ENCODE measurements at regions not wholly inside any gene's neighbourhood (a gene's known extent, or its start where the extent isn't known, plus 50 kb on each side); places are given as distances from the start of the nearest gene placed in this dataset.
"Not testable (repeated sequence)": the region's sequence is repeated elsewhere in the genome, so short reads cannot be mapped to it uniquely, and the experiment has no call there.

DNA sequence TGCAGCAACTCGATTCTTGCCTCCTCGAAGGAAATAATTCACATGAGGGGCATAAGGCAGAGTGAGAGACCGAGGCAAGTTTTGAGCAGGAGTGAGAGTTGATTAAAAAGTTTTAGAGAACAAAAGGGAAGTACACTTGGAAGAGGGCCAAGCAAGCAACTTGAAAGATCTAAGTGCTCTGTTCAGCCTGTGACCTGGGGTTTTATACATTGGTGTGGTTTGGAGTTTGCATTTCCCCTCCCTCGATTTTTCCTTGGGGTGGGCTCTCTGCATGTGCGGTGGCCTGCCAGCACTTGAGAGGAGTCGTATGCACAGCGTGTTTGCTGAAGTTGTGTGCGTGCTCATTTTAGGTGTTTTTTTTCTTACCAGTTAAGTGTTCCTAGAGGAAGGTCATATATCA lies 356.4 kb downstream of the KLHL4 start:
- Mint-ChIP-seq H3K9me3 (peaks cover 13% of the 10 kb centered on the region), H3K36me3 (ENCODE audit: low read depth) (no peaks in the 10 kb centered on the region), H3K4me3 (no peak overlapping the region), H3K27me3 (ENCODE audit: low read depth) (no peaks in the 10 kb centered on the region), H3K4me1 (ENCODE audit: low read depth) (no peaks in the 10 kb centered on the region), H3K27ac (no peak overlapping the region)
- no peak for DNase-seq (ENCODE audit: low spot score)

- Mint-ChIP-seq H3K4me3 (no peak overlapping the region), H3K36me3 (ENCODE audit: low read depth) (no peaks in the 10 kb centered on the region), H3K27ac (no peak overlapping the region), H3K9me3 (peaks cover 4% of the 10 kb centered on the region), H3K4me1 (ENCODE audit: low read depth) (no peaks in the 10 kb centered on the region), H3K27me3 (ENCODE audit: low read depth) (no peaks in the 10 kb centered on the region)
- no peak for DNase-seq (ENCODE audit: low spot score)
Measured at GRCh38 chrX:87878926-87879325, 361.3 kb downstream of the KLHL4 start.

GRCh38 chrX:87890437-87890836 lies 372.8 kb downstream of the KLHL4 start:
- H3K4me1 Mint-ChIP-seq (ENCODE audit: low read depth) = no peaks in the 10 kb centered on the region
- H3K36me3 Mint-ChIP-seq (ENCODE audit: low read depth) = no peaks in the 10 kb centered on the region
- H3K27ac Mint-ChIP-seq = no peak overlapping the region
- no peak for DNase-seq (ENCODE audit: low spot score)
- no peak overlapping the region for H3K4me3 Mint-ChIP-seq
- H3K9me3 Mint-ChIP-seq = no peaks in the 10 kb centered on the region
- no peaks in the 10 kb centered on the region for H3K27me3 Mint-ChIP-seq (ENCODE audit: low read depth)

- Mint-ChIP-seq H3K27ac (no peak overlapping the region), H3K27me3 (ENCODE audit: low read depth) (no peaks in the 10 kb centered on the region), H3K4me1 (ENCODE audit: low read depth) (no peaks in the 10 kb centered on the region), H3K36me3 (ENCODE audit: low read depth) (no peaks in the 10 kb centered on the region), H3K9me3 (no peaks in the 10 kb centered on the region), H3K4me3 (no peak overlapping the region)
- DNase-seq (ENCODE audit: low spot score) = no peak
Measured at GRCh38 chrX:87895421-87895820, 377.8 kb downstream of the KLHL4 start.

GRCh38 chrX:87896057-87896456 lies 378.5 kb downstream of the KLHL4 start:
- no peaks in the 10 kb centered on the region for H3K36me3 Mint-ChIP-seq (ENCODE audit: low read depth)
- no peaks in the 10 kb centered on the region for H3K4me1 Mint-ChIP-seq (ENCODE audit: low read depth)
- H3K27me3 Mint-ChIP-seq (ENCODE audit: low read depth) = no peaks in the 10 kb centered on the region
- DNase-seq (ENCODE audit: low spot score) = no peak
- H3K4me3 Mint-ChIP-seq = no peak overlapping the region
- no peaks in the 10 kb centered on the region for H3K9me3 Mint-ChIP-seq
- H3K27ac Mint-ChIP-seq = no peak overlapping the region

- Mint-ChIP-seq H3K9me3 (no peaks in the 10 kb centered on the region), H3K27me3 (ENCODE audit: low read depth) (no peaks in the 10 kb centered on the region), H3K36me3 (ENCODE audit: low read depth) (no peaks in the 10 kb centered on the region), H3K27ac (no peak overlapping the region), H3K4me1 (ENCODE audit: low read depth) (no peaks in the 10 kb centered on the region), H3K4me3 (no peak overlapping the region)
- peak; percentile 3 for DNase-seq (ENCODE audit: low spot score)
Measured at GRCh38 chrX:87900320-87900908, 382.8 kb downstream of the KLHL4 start.

GRCh38 chrX:87901060-87901459 lies 383.5 kb downstream of the KLHL4 start:
- no peak overlapping the region for H3K4me3 Mint-ChIP-seq

DNA sequence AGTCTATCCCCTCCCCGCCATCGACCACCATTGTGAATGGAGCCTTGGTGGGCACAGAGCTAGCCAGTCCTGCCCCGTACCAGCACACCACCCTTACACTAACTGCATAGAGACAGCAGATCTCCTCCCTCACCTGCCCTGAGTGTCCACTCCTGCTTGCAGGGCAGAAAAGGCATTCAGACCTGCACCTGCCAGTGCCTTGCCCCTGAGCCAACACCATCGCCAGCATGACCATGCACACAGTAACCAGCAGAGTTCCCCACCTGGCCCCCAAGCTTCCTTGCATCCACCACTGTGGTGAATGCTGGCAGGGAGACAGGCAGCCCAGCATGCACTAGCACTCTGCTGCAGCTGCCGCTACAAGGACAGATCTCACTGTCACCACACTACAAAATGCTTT lies 397.1 kb downstream of the KLHL4 start:
- Mint-ChIP-seq H3K27ac (no peak overlapping the region), H3K36me3 (ENCODE audit: low read depth) (no peaks in the 10 kb centered on the region), H3K4me1 (ENCODE audit: low read depth) (no peaks in the 10 kb centered on the region), H3K27me3 (ENCODE audit: low read depth) (no peaks in the 10 kb centered on the region), H3K4me3 (no peak overlapping the region), H3K9me3 (peaks cover 6% of the 10 kb centered on the region)
- no peak for DNase-seq (ENCODE audit: low spot score)

More at GRCh38 chrX:87901060-87901459, 383.5 kb downstream of the KLHL4 start:
- Mint-ChIP-seq H3K36me3 (ENCODE audit: low read depth) (no peaks in the 10 kb centered on the region), H3K27ac (no peak overlapping the region), H3K27me3 (ENCODE audit: low read depth) (no peaks in the 10 kb centered on the region), H3K9me3 (no peaks in the 10 kb centered on the region), H3K4me1 (ENCODE audit: low read depth) (no peaks in the 10 kb centered on the region)
- no peak for DNase-seq (ENCODE audit: low spot score)

GRCh38 chrX:87924619-87925018 lies 407.0 kb downstream of the KLHL4 start:
- Mint-ChIP-seq H3K4me3 (no peak overlapping the region), H3K4me1 (ENCODE audit: low read depth) (no peaks in the 10 kb centered on the region), H3K27ac (no peak overlapping the region), H3K36me3 (ENCODE audit: low read depth) (no peaks in the 10 kb centered on the region), H3K9me3 (peaks cover 15% of the 10 kb centered on the region), H3K27me3 (ENCODE audit: low read depth) (no peaks in the 10 kb centered on the region)
- DNase-seq (ENCODE audit: low spot score) = no peak

DNA sequence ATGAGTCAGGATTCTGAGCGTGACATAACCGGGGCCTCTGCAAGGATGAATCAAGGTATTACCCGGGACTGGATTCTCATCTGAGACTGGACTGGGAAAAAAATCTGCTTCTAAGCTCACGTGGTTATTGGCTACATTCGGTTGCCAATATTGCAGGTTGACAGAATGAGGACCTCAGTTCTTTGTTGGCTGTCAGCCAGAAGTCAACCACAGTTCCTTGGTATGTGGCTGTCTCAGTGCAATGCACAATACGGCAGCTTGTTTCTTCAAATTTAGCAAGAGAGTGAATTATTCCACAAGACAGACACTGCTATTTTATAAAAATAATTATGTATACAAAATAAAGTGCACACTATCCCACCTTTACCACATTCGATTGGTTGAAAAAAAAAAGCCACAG lies 424.2 kb downstream of the KLHL4 start:
- Mint-ChIP-seq H3K36me3 (ENCODE audit: low read depth) (no peaks in the 10 kb centered on the region), H3K4me3 (no peak overlapping the region), H3K27ac (no peak overlapping the region), H3K27me3 (ENCODE audit: low read depth) (no peaks in the 10 kb centered on the region), H3K9me3 (peaks cover 5% of the 10 kb centered on the region), H3K4me1 (ENCODE audit: low read depth) (no peaks in the 10 kb centered on the region)
- no peak for DNase-seq (ENCODE audit: low spot score)

- H3K36me3 Mint-ChIP-seq (ENCODE audit: low read depth) = no peaks in the 10 kb centered on the region
- H3K4me1 Mint-ChIP-seq (ENCODE audit: low read depth) = no peaks in the 10 kb centered on the region
- no peaks in the 10 kb centered on the region for H3K27me3 Mint-ChIP-seq (ENCODE audit: low read depth)
- H3K9me3 Mint-ChIP-seq = peaks cover 3% of the 10 kb centered on the region
- H3K27ac Mint-ChIP-seq = no peak overlapping the region
- no peak overlapping the region for H3K4me3 Mint-ChIP-seq
- DNase-seq (ENCODE audit: low spot score) = no peak
Measured at GRCh38 chrX:87961471-87961870, 443.9 kb downstream of the KLHL4 start.

DNA sequence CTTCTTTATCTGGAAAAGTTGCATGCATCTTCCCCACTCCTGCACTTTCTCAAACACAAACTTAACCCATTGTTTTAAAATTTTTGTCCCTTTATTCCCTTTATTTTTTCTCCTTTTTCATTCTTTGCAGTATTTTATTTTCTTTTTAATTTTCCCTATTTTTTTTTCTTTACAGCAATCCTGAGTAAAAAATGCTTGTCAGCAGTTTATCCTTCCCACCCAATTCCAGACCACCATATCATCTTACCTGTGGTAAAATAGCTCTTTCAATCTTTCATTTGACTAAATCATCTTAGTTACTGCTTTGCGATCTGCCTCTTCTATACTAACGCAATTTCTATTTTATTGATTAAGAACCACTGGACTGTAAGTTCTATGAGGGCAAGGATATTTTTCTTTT lies 450.5 kb downstream of the KLHL4 start:
- Mint-ChIP-seq H3K9me3 (peaks cover 3% of the 10 kb centered on the region), H3K36me3 (ENCODE audit: low read depth) (no peaks in the 10 kb centered on the region), H3K27me3 (ENCODE audit: low read depth) (no peaks in the 10 kb centered on the region), H3K4me3 (no peak overlapping the region), H3K27ac (no peak overlapping the region), H3K4me1 (ENCODE audit: low read depth) (no peaks in the 10 kb centered on the region)
- DNase-seq (ENCODE audit: low spot score) = no peak

DNA sequence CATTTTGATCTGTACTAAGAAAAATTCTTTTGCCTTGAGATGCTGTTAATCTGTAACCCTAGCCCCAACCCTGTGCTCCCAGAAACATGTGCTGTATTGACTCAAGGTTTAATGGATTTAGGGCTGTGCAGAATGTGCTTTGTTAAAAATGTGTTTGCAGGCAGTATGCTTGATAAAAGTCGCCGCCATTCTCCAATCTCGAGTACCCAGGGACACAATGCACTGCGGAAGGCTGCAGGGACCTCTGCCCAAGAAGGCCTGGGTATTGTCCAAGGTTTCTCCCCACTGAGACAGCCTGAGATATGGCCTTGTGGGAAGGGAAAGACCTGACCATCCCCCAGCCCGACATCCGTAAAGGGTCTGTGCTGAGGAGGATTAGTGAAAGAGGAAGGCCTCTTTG lies 454.5 kb downstream of the KLHL4 start:
- H3K9me3 Mint-ChIP-seq; H3K27me3 Mint-ChIP-seq (ENCODE audit: low read depth); H3K36me3 Mint-ChIP-seq (ENCODE audit: low read depth); H3K27ac Mint-ChIP-seq; H3K4me3 Mint-ChIP-seq; DNase-seq (ENCODE audit: low spot score); H3K4me1 Mint-ChIP-seq (ENCODE audit: low read depth): not testable (repeated sequence)

DNA sequence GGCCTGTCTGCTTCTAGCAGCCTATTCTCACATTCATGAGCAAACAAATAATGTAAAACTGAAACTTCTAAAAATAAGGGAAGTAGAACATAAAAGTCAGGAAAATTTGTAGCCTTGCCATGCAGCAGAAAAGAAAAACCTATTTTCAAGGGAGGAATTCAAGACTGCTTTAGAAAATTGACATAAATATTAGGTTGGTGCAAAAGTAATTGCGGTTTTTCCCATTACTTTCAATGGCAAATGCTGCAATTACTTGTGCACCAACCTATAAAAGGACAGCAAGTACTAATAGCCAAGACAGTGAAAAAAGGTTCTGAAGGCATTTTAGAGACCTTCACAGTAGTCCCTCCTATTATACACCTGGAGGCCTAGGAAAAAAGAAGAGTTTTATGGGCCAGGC lies 457.8 kb downstream of the KLHL4 start:
- Mint-ChIP-seq H3K4me1 (ENCODE audit: low read depth) (no peaks in the 10 kb centered on the region), H3K9me3 (peaks cover 4% of the 10 kb centered on the region), H3K4me3 (no peak overlapping the region), H3K27ac (no peak overlapping the region), H3K27me3 (ENCODE audit: low read depth) (no peaks in the 10 kb centered on the region), H3K36me3 (ENCODE audit: low read depth) (no peaks in the 10 kb centered on the region)
- no peak for DNase-seq (ENCODE audit: low spot score)

DNA sequence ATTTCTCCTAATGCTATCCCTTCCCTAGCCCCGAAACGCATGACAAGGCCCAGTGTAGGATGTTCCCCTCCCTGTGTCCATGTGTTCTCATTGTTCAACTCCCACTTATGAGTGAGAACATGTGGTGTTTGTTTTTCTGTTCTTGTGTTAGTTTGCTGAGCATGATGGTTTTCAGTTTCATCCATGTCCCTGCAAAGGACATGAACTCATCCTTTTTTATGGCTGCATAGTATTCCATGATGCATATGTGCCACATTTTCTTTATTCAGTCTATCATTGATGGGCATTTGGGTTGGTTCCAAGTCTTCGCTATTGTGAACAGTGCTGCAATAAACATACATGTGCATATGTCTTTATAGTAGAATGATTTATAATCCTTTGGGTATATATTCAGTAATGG lies 490.3 kb downstream of the KLHL4 start:
- H3K4me3 Mint-ChIP-seq; H3K27me3 Mint-ChIP-seq (ENCODE audit: low read depth); H3K36me3 Mint-ChIP-seq (ENCODE audit: low read depth); H3K4me1 Mint-ChIP-seq (ENCODE audit: low read depth); H3K27ac Mint-ChIP-seq; DNase-seq (ENCODE audit: low spot score): not testable (repeated sequence)
- peaks cover 18% of the 10 kb centered on the region for H3K9me3 Mint-ChIP-seq
